Hepatocyte (in vitro differentiated cells): ENCODE measurements at regions not wholly inside any gene's neighbourhood (a gene's known extent, or its start where the extent isn't known, plus 50 kb on each side); places are given as distances from the start of the nearest gene placed in this dataset.
"Not testable (repeated sequence)": the region's sequence is repeated elsewhere in the genome, so short reads cannot be mapped to it uniquely, and the experiment has no call there.

Experiments
- DNase-seq: peaks from one replicate; pipeline ENCODE4 v3.0.0-alpha.2; 2016; ENCODE audit warnings: low spot score
- H2AFZ ChIP-seq: fragments of 200-600 bp; sonication (generic); 2 replicates; pipeline ENCODE4 v1.6.0; 2016; ENCODE audit warnings: antibody characterized with exemption, mild to moderate bottlenecking
- H3K27ac ChIP-seq: fragments of 200-600 bp; sonication (generic); 2 replicates; pipeline ENCODE4 v1.5.1; 2016; ENCODE audit warnings: mild to moderate bottlenecking
- H3K27me3 ChIP-seq: fragments of 200-600 bp; sonication (generic); 2 replicates; pipeline ENCODE4 v1.6.1; 2016
- H3K36me3 ChIP-seq: fragments of 200-600 bp; sonication (generic); replicated peaks from 2 replicates; pipeline ENCODE4 v1.5.1; 2016; ENCODE audit warnings: low read depth; ENCODE audit not compliant: insufficient read depth
- H3K4me1 ChIP-seq: fragments of 200-600 bp; sonication (generic); 2 replicates; pipeline ENCODE4 v1.5.1; 2016; ENCODE audit warnings: mild to moderate bottlenecking, moderate library complexity; ENCODE audit not compliant: insufficient read depth
- H3K4me2 ChIP-seq: fragments of 200-600 bp; sonication (generic); 2 replicates; pipeline ENCODE4 v1.6.0; 2016
- H3K4me3 ChIP-seq: fragments of 200-600 bp; sonication (generic); 2 replicates; pipeline ENCODE4 v1.5.1; 2016; ENCODE audit warnings: mild to moderate bottlenecking
- H3K79me2 ChIP-seq: fragments of 200-600 bp; sonication (generic); 2 replicates; pipeline ENCODE4 v1.6.0; 2017; ENCODE audit warnings: mild to moderate bottlenecking
- H3K9me2 ChIP-seq: fragments of 200-600 bp; sonication (generic); replicated peaks from 2 replicates; pipeline ENCODE4 v1.6.0; 2017; ENCODE audit warnings: mild to moderate bottlenecking; ENCODE audit not compliant: insufficient read depth
- H3K9me3 ChIP-seq: fragments of 200-600 bp; sonication (generic); 2 replicates; pipeline ENCODE4 v1.5.1; 2016; ENCODE audit warnings: low read depth, mild to moderate bottlenecking
- H4K20me1 ChIP-seq: fragments of 200-600 bp; sonication (generic); 2 replicates; pipeline ENCODE4 v1.6.0; 2016; ENCODE audit warnings: mild to moderate bottlenecking; ENCODE audit not compliant: insufficient read depth, poor library complexity, severe bottlenecking
- EZH2 ChIP-seq: fragments of 200-600 bp; sonication (generic); IDR thresholded peaks from 2 replicates; pipeline ENCODE4 v1.6.1; 2016; ENCODE audit warnings: antibody characterized with exemption, mild to moderate bottlenecking, borderline replicate concordance
- EZH2phosphoT487 ChIP-seq: fragments of 200-600 bp; sonication (generic); IDR thresholded peaks from one replicate; pipeline ENCODE4 v1.6.1; 2018; ENCODE audit warnings: antibody characterized with exemption, mild to moderate bottlenecking, low read depth, moderate library complexity; ENCODE audit not compliant: unreplicated experiment, severe bottlenecking
- WGBS: methylation state at CpG from one replicate; pipeline ENCODE4 v1.1.6; 2016; ENCODE audit warnings: low lambda C conversion rate; ENCODE audit errors: missing lambda C conversion rate; 5-methylcytosine and 5-hydroxymethylcytosine counted together
- TF ChIP-seq, protein P1 (sequence below): fragments of 200-600 bp; sonication (generic); IDR thresholded peaks from 2 replicates; pipeline ENCODE4 v1.5.1; 2016; ENCODE audit warnings: antibody characterized with exemption, mild to moderate bottlenecking; ENCODE audit not compliant: poor library complexity

DNA sequence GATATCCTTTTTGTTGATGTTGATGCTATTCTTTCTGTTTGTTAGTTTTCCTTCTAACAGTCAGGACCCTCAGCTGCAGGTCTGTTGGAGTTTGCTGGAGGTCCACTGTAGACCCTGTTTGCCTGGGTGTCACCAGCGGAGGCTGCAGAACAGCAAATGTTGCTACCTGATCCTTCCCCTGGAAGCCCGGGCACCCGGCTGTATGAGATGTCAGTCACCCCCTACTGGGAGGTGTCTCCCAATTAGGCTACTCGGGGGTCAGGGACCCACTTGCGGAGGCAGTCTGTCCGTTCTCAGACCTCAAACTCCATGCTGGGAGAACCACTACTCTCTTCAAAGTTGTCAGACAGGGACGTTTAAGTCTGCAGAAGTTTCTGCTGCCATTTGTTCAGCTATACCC, 383.4 kb downstream of the HLX start:
- H3K27ac ChIP-seq, H2AFZ ChIP-seq, H3K4me1 ChIP-seq, H3K4me2 ChIP-seq, DNase-seq, H3K36me3 ChIP-seq, H3K27me3 ChIP-seq, H3K9me2 ChIP-seq, H3K79me2 ChIP-seq, H3K4me3 ChIP-seq, H4K20me1 ChIP-seq, H3K9me3 ChIP-seq: not testable (repeated sequence)
- WGBS = 97% methylated on average over 7 of the region's 7 CpGs

DNA sequence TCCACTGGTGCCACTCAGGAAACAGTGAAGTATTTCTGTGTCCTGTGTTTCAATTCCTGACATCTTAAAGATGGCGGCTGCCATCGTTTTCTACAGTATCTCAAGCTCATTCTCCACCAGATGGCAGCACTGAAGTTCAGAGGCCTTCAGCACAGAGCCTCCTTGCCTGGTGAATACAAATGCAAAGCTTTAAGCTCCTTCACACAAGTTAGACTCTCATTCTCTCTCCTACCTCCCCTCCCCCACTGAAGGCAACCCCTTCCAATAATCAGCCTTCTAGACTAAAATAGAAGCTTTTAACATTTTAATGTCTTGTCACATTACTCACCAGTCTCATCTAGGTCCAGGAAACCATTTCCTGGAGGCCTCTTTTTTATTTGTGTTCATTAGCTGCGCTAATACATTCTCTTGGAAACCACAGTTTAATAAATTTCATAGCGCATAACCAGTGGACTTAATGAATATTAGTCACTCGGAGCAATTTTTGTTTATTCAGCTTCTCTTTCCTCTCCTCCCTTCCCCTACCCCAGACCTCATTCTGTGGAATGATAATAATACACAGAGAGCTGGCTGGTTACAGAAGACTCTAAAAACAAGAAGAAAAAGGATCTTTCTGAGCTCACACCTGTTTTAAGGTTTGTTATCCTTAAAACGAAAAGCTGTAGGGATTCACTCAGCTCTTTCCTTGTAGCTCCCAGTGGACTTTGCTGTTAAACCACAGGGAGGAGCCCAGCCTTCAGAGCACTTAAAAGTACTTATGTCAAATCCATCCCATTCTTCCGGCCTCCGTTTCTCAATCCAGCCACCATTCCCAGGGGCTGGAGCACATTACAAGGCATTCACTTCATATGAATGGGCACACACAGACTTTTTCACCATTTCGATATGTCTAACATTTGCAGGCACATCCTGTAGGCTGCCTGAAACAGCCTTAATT, 384.9 kb downstream of the HLX start:
- peak; percentile 81 for DNase-seq
- WGBS = 70% methylated on average over 9 of the region's 9 CpGs
- no peak overlapping the region for H2AFZ ChIP-seq
- no peaks in the 10 kb centered on the region for H3K9me2 ChIP-seq
- no peaks in the 10 kb centered on the region for H3K36me3 ChIP-seq
- H3K79me2 ChIP-seq = no peaks in the 10 kb centered on the region
- TF ChIP-seq, protein P1, sequence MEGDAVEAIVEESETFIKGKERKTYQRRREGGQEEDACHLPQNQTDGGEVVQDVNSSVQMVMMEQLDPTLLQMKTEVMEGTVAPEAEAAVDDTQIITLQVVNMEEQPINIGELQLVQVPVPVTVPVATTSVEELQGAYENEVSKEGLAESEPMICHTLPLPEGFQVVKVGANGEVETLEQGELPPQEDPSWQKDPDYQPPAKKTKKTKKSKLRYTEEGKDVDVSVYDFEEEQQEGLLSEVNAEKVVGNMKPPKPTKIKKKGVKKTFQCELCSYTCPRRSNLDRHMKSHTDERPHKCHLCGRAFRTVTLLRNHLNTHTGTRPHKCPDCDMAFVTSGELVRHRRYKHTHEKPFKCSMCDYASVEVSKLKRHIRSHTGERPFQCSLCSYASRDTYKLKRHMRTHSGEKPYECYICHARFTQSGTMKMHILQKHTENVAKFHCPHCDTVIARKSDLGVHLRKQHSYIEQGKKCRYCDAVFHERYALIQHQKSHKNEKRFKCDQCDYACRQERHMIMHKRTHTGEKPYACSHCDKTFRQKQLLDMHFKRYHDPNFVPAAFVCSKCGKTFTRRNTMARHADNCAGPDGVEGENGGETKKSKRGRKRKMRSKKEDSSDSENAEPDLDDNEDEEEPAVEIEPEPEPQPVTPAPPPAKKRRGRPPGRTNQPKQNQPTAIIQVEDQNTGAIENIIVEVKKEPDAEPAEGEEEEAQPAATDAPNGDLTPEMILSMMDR = peak; percentile 57
- TF ChIP-seq EZH2phosphoT487 = no peak
- H3K4me1 ChIP-seq = no peaks in the 10 kb centered on the region
- no peak overlapping the region for H3K4me2 ChIP-seq
- no peak overlapping the region for H3K4me3 ChIP-seq
- H3K9me3 ChIP-seq = no peaks in the 10 kb centered on the region
- no peaks in the 10 kb centered on the region for H3K27me3 ChIP-seq
- H4K20me1 ChIP-seq = no peaks in the 10 kb centered on the region
- H3K27ac ChIP-seq = no peak overlapping the region

DNA sequence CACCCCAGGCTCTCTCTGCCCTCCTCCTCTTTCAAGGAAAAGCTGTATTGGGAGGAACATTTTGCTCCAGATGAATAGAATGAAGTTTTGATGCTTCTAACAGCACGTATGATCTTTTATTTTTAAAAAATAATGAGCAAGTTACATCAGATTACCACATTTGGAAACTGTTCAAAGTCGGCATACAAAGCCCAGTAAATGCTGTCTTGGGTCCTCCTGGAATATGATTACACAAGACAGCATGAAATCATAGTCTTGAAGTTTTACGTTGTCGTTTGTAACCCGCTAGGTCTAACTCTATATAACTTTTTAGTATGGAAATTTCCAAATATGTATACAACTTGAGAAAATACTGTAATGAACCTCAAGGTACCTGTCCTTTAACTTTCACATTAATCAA, 385.6 kb downstream of the HLX start:
- WGBS = 81% methylated on average over 5 of the region's 5 CpGs
- TF ChIP-seq, protein P1 = no peak
- TF ChIP-seq EZH2 = no peak
- TF ChIP-seq EZH2phosphoT487 = no peak
- no peak overlapping the region for H3K4me2 ChIP-seq

DNA sequence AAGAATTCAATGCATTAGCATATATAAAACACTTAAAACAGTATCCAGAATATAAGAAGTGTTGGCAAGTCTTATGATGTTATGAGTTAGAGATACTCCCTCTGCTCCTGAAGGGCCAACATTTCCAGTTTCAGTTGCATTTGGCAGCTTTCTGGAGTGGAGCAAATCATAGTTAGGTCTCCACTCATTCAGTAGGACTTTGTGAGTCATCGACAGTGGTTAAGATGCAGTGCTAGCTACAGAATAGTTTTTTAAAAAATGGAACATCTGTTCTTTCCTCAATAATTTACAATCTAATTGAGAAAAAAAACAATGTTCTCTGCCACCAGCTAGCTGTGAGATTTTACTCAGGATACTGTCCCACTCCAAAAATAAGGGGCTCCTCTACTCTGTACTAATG, 389.1 kb downstream of the HLX start:
- Histone ChIP-seq H3K36me3 (no peaks in the 10 kb centered on the region), H3K27ac (no peak overlapping the region), H3K79me2 (no peaks in the 10 kb centered on the region), H3K9me2 (no peaks in the 10 kb centered on the region), H3K4me2 (no peak overlapping the region), H2AFZ (no peak overlapping the region), H3K4me3 (no peak overlapping the region), H3K4me1 (no peaks in the 10 kb centered on the region), H4K20me1 (no peaks in the 10 kb centered on the region), H3K9me3 (no peaks in the 10 kb centered on the region), H3K27me3 (no peaks in the 10 kb centered on the region)
- WGBS = 96% methylated on average over 1 of the region's 1 CpG
- TF ChIP-seq, protein P1 = no peak
- TF ChIP-seq EZH2 = no peak
- TF ChIP-seq EZH2phosphoT487 = no peak
- DNase-seq = no peak

More for the DNA sequence above, 385.6 kb downstream of the HLX start:
- Histone ChIP-seq H3K79me2 (no peaks in the 10 kb centered on the region), H3K9me2 (no peaks in the 10 kb centered on the region), H3K4me1 (no peaks in the 10 kb centered on the region), H3K27me3 (no peaks in the 10 kb centered on the region), H2AFZ (no peak overlapping the region), H3K27ac (no peak overlapping the region), H4K20me1 (no peaks in the 10 kb centered on the region), H3K4me3 (no peak overlapping the region), H3K9me3 (no peaks in the 10 kb centered on the region), H3K36me3 (no peaks in the 10 kb centered on the region)
- no peak for DNase-seq
